Mesenchymal stem cell (in vitro differentiated cells and primary cell): ENCODE measurements at regions not wholly inside any gene's neighbourhood (a gene's known extent, or its start where the extent isn't known, plus 50 kb on each side); places are given as distances from the start of the nearest gene placed in this dataset.

Experiments
- DNase-seq: peaks from one replicate; pipeline ENCODE4 v3.0.0-alpha.2; 2013
- H2AFZ ChIP-seq: one replicate; pipeline ENCODE4 v1.6.1; 2013; ENCODE audit warnings: low read depth, mild to moderate bottlenecking, control low read depth, inconsistent platforms, low read length, moderate library complexity
- H2AK5ac ChIP-seq: 2 replicates; pipeline ENCODE4 v1.6.1; 2013; ENCODE audit warnings: low read length, moderate library complexity, mild to moderate bottlenecking, inconsistent platforms; ENCODE audit not compliant: severe bottlenecking
- H2BK120ac ChIP-seq: one replicate; pipeline ENCODE4 v1.6.1; 2013; ENCODE audit warnings: low read depth, mild to moderate bottlenecking, inconsistent platforms, low read length, moderate library complexity
- H2BK12ac ChIP-seq, 2 experiments: one replicate each; pipeline ENCODE4 v1.6.1; 2013; ENCODE audit warnings: inconsistent platforms in 2 of 2, low read length in 2 of 2, mild to moderate bottlenecking in 2 of 2, moderate library complexity in 2 of 2, control low read depth in 1 of 2
- H2BK15ac ChIP-seq: one replicate; pipeline ENCODE4 v1.6.1; 2013; ENCODE audit warnings: mild to moderate bottlenecking, low read depth, inconsistent platforms; ENCODE audit not compliant: poor library complexity, severe bottlenecking
- H2BK5ac ChIP-seq: 2 replicates; pipeline ENCODE4 v1.6.1; 2013; ENCODE audit warnings: low read depth, mild to moderate bottlenecking, low read length, control low read depth, inconsistent platforms; ENCODE audit not compliant: poor library complexity, severe bottlenecking
- H3K14ac ChIP-seq, 2 experiments: one replicate each; pipeline ENCODE4 v1.6.1; 2013; ENCODE audit warnings: inconsistent platforms in 2 of 2, low read length in 2 of 2, control low read depth in 1 of 2, mild to moderate bottlenecking in 1 of 2, moderate library complexity in 1 of 2
- H3K18ac ChIP-seq, 2 experiments: one replicate each; pipeline ENCODE4 v1.6.1; 2013; ENCODE audit warnings: inconsistent platforms in 2 of 2, low read length in 2 of 2, control low read depth in 1 of 2, low read depth in 1 of 2, mild to moderate bottlenecking in 1 of 2
- H3K23ac ChIP-seq, 2 experiments: one replicate each; pipeline ENCODE4 v1.6.1; 2013; ENCODE audit warnings: inconsistent platforms in 2 of 2, low read length in 2 of 2, mild to moderate bottlenecking in 2 of 2, moderate library complexity in 2 of 2, control low read depth in 1 of 2
- H3K27ac ChIP-seq: 2 replicates; pipeline ENCODE4 v1.5.1; 2013; ENCODE audit warnings: mild to moderate bottlenecking, moderate library complexity, low read length, control low read depth, inconsistent platforms; ENCODE audit not compliant: poor library complexity, severe bottlenecking
- H3K27me3 ChIP-seq, 2 experiments: 2 replicates each; pipeline versions ENCODE4 v1.6.1 to v1.7.0; 2013; ENCODE audit warnings: low read length in 2 of 2, mild to moderate bottlenecking in 2 of 2, moderate library complexity in 2 of 2, control low read depth in 1 of 2, inconsistent platforms in 1 of 2; ENCODE audit not compliant: control insufficient read depth in 1 of 2, insufficient read depth in 1 of 2
- H3K36me3 ChIP-seq, 2 experiments: 2 replicates each; pipeline versions ENCODE4 v1.6.1 to v1.7.0; 2013; ENCODE audit warnings: low read length in 2 of 2, control low read depth in 1 of 2, inconsistent platforms in 1 of 2, low read depth in 1 of 2, mild to moderate bottlenecking in 1 of 2; ENCODE audit not compliant: insufficient read depth in 2 of 2, control insufficient read depth in 1 of 2
- H3K4ac ChIP-seq, 2 experiments: one replicate each; pipeline ENCODE4 v1.6.1; 2013; ENCODE audit warnings: inconsistent platforms in 2 of 2, low read length in 2 of 2, mild to moderate bottlenecking in 2 of 2, moderate library complexity in 2 of 2, control low read depth in 1 of 2, low read depth in 1 of 2
- H3K4me1 ChIP-seq: 2 replicates; pipeline ENCODE4 v1.6.1; 2013; ENCODE audit warnings: low read depth, low read length, control low read depth; ENCODE audit not compliant: control insufficient read depth, insufficient read depth
- H3K4me2 ChIP-seq: 2 replicates; pipeline ENCODE4 v1.6.1; 2013; ENCODE audit warnings: low read length, mild to moderate bottlenecking, inconsistent platforms; ENCODE audit not compliant: poor library complexity, severe bottlenecking
- H3K4me3 ChIP-seq, 2 experiments: 2 replicates each; pipeline versions ENCODE4 v1.5.1 to v1.7.0; 2013; ENCODE audit warnings: low read length in 2 of 2, mild to moderate bottlenecking in 2 of 2, control low read depth in 1 of 2, low read depth in 1 of 2; ENCODE audit not compliant: insufficient read depth in 1 of 2
- H3K79me1 ChIP-seq: replicated peaks from 2 replicates; pipeline ENCODE4 v1.6.1; 2013; ENCODE audit warnings: mild to moderate bottlenecking, control low read depth, low read length, inconsistent platforms; ENCODE audit not compliant: poor library complexity, severe bottlenecking
- H3K9ac ChIP-seq: 2 replicates; pipeline ENCODE4 v1.7.0; 2013; ENCODE audit warnings: mild to moderate bottlenecking, low read length, moderate library complexity
- H3K9me3 ChIP-seq: 2 replicates; pipeline ENCODE4 v1.7.0; 2013; ENCODE audit warnings: mild to moderate bottlenecking, low read length; ENCODE audit not compliant: control insufficient read depth
- H4K8ac ChIP-seq: one replicate; pipeline ENCODE4 v1.6.1; 2013; ENCODE audit warnings: inconsistent platforms, mild to moderate bottlenecking, low read length, moderate library complexity
- H4K91ac ChIP-seq: one replicate; pipeline ENCODE4 v1.6.1; 2013; ENCODE audit warnings: mild to moderate bottlenecking, low read length, inconsistent platforms
- WGBS: methylation state at CpG from one replicate; pipeline ENCODE4 v1.1.7; 2013; ENCODE audit warnings: mixed read lengths; 5-methylcytosine and 5-hydroxymethylcytosine counted together

GRCh38 chr2:149994057-149994728, 406.6 kb upstream of the MMADHC start:
- no peak overlapping the region for H3K9ac ChIP-seq
- no peak overlapping the region for H2BK12ac ChIP-seq
- H3K9me3 ChIP-seq = no peaks in the 10 kb centered on the region
- no peak overlapping the region for H2BK5ac ChIP-seq
- no peak overlapping the region for H3K4me3 ChIP-seq
- no peak overlapping the region for H4K8ac ChIP-seq
- H3K23ac ChIP-seq = no peak overlapping the region
- H3K79me1 ChIP-seq = no peaks in the 10 kb centered on the region
- H3K14ac ChIP-seq = no peak overlapping the region
- no peak overlapping the region for H3K4ac ChIP-seq
- no peak overlapping the region for H3K27ac ChIP-seq
- WGBS = 72% methylated on average over 4 of the region's 9 CpGs
- no peak overlapping the region for H3K4me2 ChIP-seq
- no peak overlapping the region for H2AK5ac ChIP-seq
- H3K4me1 ChIP-seq = no peaks in the 10 kb centered on the region
- DNase-seq = peak; percentile 22
- no peak overlapping the region for H3K18ac ChIP-seq
- no peak overlapping the region for H2AFZ ChIP-seq
- H3K27me3 ChIP-seq = no peaks in the 10 kb centered on the region
- no peak overlapping the region for H2BK15ac ChIP-seq
- no peaks in the 10 kb centered on the region for H3K36me3 ChIP-seq
- no peak overlapping the region for H4K91ac ChIP-seq
- no peak overlapping the region for H2BK120ac ChIP-seq

GRCh38 chr2:149993316-149993715, 405.7 kb upstream of the MMADHC start:
- no peak overlapping the region for H2BK5ac ChIP-seq
- no peak overlapping the region for H3K9ac ChIP-seq
- H3K4me2 ChIP-seq = no peak overlapping the region
- H3K14ac ChIP-seq = no peak overlapping the region
- H3K36me3 ChIP-seq = no peaks in the 10 kb centered on the region
- WGBS = no CpG with 5 or more reads among the region's 1 CpG
- H3K4me3 ChIP-seq = no peak overlapping the region
- no peak overlapping the region for H3K18ac ChIP-seq
- no peak overlapping the region for H4K91ac ChIP-seq
- no peak overlapping the region for H2AFZ ChIP-seq
- no peaks in the 10 kb centered on the region for H3K27me3 ChIP-seq
- H2BK15ac ChIP-seq = no peak overlapping the region
- no peak for DNase-seq
- H3K79me1 ChIP-seq = no peaks in the 10 kb centered on the region
- no peaks in the 10 kb centered on the region for H3K9me3 ChIP-seq
- no peak overlapping the region for H3K27ac ChIP-seq
- H4K8ac ChIP-seq = no peak overlapping the region
- H3K23ac ChIP-seq = no peak overlapping the region
- no peak overlapping the region for H2AK5ac ChIP-seq
- no peak overlapping the region for H2BK12ac ChIP-seq
- H2BK120ac ChIP-seq = no peak overlapping the region
- H3K4ac ChIP-seq = no peak overlapping the region
- no peaks in the 10 kb centered on the region for H3K4me1 ChIP-seq

- 67% methylated on average over 1 of the region's 1 CpG for WGBS
- Histone ChIP-seq H3K4me1 (no peaks in the 10 kb centered on the region), H2BK12ac (no peak overlapping the region)
These were observed 404.0 kb upstream of the MMADHC start for GRCh38 chr2:149991576-149991975.

GRCh38 chr2:149990965-149991364, 403.4 kb upstream of the MMADHC start:
- no peak overlapping the region for H2BK5ac ChIP-seq
- no peak overlapping the region for H3K4ac ChIP-seq
- H3K36me3 ChIP-seq = no peaks in the 10 kb centered on the region
- H3K79me1 ChIP-seq = no peaks in the 10 kb centered on the region
- no peak overlapping the region for H3K27ac ChIP-seq
- no peak overlapping the region for H4K8ac ChIP-seq
- H2BK120ac ChIP-seq = no peak overlapping the region
- no peaks in the 10 kb centered on the region for H3K4me1 ChIP-seq
- DNase-seq = no peak
- H3K9me3 ChIP-seq = no peaks in the 10 kb centered on the region
- 92% methylated on average over 2 of the region's 2 CpGs for WGBS
- H2AFZ ChIP-seq = no peak overlapping the region
- H3K9ac ChIP-seq = no peak overlapping the region
- H3K14ac ChIP-seq = no peak overlapping the region
- H3K23ac ChIP-seq = no peak overlapping the region
- no peak overlapping the region for H2BK15ac ChIP-seq
- H2BK12ac ChIP-seq = no peak overlapping the region
- no peak overlapping the region for H2AK5ac ChIP-seq
- H3K18ac ChIP-seq = no peak overlapping the region
- H3K27me3 ChIP-seq = no peaks in the 10 kb centered on the region
- H3K4me3 ChIP-seq = no peak overlapping the region
- no peak overlapping the region for H4K91ac ChIP-seq
- no peak overlapping the region for H3K4me2 ChIP-seq

More at GRCh38 chr2:149991576-149991975, 404.0 kb upstream of the MMADHC start:
- Histone ChIP-seq H3K36me3 (no peaks in the 10 kb centered on the region), H3K27ac (no peak overlapping the region), H2AK5ac (no peak overlapping the region), H3K9ac (no peak overlapping the region), H3K14ac (no peak overlapping the region), H4K8ac (no peak overlapping the region), H4K91ac (no peak overlapping the region), H3K23ac (no peak overlapping the region), H2BK5ac (no peak overlapping the region), H3K27me3 (no peaks in the 10 kb centered on the region), H3K4me3 (no peak overlapping the region), H3K4me2 (no peak overlapping the region), H3K9me3 (no peaks in the 10 kb centered on the region), H2BK120ac (no peak overlapping the region), H3K18ac (no peak overlapping the region), H2AFZ (no peak overlapping the region), H2BK15ac (no peak overlapping the region), H3K79me1 (no peaks in the 10 kb centered on the region), H3K4ac (no peak overlapping the region)
- DNase-seq = peak; percentile 77
